Nephron (organoid): ENCODE measurements at regions not wholly inside any gene's neighbourhood (a gene's known extent, or its start where the extent isn't known, plus 50 kb on each side); places are given as distances from the start of the nearest gene placed in this dataset.
"Not testable (repeated sequence)": the region's sequence is repeated elsewhere in the genome, so short reads cannot be mapped to it uniquely, and the experiment has no call there.

Experiments used
- H3K27ac Mint-ChIP-seq, 3 experiments: 2 replicates each; pipeline ENCODE4 v1.8.0; 2020; ENCODE audit warnings: mixed read lengths in 3 of 3, mild to moderate bottlenecking in 2 of 3, moderate library complexity in 1 of 3
- H3K27me3 Mint-ChIP-seq: 2 replicates; pipeline ENCODE4 v1.8.0; 2021; ENCODE audit warnings: low read depth, mild to moderate bottlenecking, moderate library complexity, mixed read lengths
- H3K36me3 Mint-ChIP-seq: 2 replicates; pipeline ENCODE4 v1.8.0; 2020; ENCODE audit warnings: low read depth, mixed read lengths
- H3K4me1 Mint-ChIP-seq: 2 replicates; pipeline ENCODE4 v1.8.0; 2020; ENCODE audit warnings: mixed read lengths
- H3K4me3 Mint-ChIP-seq, 3 experiments: 2 replicates each; pipeline ENCODE4 v1.8.0; 2020; ENCODE audit warnings: mild to moderate bottlenecking in 3 of 3, mixed read lengths in 3 of 3, moderate library complexity in 2 of 3
- H3K9me3 Mint-ChIP-seq: 2 replicates; pipeline ENCODE4 v1.8.0; 2020; ENCODE audit warnings: mixed read lengths
- CTCF ChIP-seq, 3 experiments: fragments of 200-600 bp; sonication (generic); IDR thresholded peaks; one replicate each; pipeline ENCODE4 v1.5.0; 2021; ENCODE audit warnings: antibody characterized with exemption in 3 of 3; ENCODE audit not compliant: unreplicated experiment in 3 of 3

GRCh38 chr4:79739912-79740311, 331.9 kb upstream of the GK2 start:
- H3K27ac Mint-ChIP-seq = no peak overlapping the region
- peaks cover 2% of the 10 kb centered on the region for H3K9me3 Mint-ChIP-seq
- no peaks in the 10 kb centered on the region for H3K4me1 Mint-ChIP-seq
- no peak for TF ChIP-seq CTCF (IDR thresholded peaks at IDR 0.05; ENCODE audit: unreplicated experiment in 3 of 3)
- H3K27me3 Mint-ChIP-seq = no peaks in the 10 kb centered on the region
- H3K4me3 Mint-ChIP-seq = no peak overlapping the region
- no peaks in the 10 kb centered on the region for H3K36me3 Mint-ChIP-seq

- Mint-ChIP-seq H3K4me3 (no peak overlapping the region), H3K27ac (no peak overlapping the region), H3K4me1 (no peaks in the 10 kb centered on the region), H3K27me3 (no peaks in the 10 kb centered on the region), H3K9me3 (no peaks in the 10 kb centered on the region), H3K36me3 (no peaks in the 10 kb centered on the region)
- no peak for TF ChIP-seq CTCF (IDR thresholded peaks at IDR 0.05; ENCODE audit: unreplicated experiment in 3 of 3)
Observed at GRCh38 chr4:79723507-79723906, 315.5 kb upstream of the GK2 start.

- Mint-ChIP-seq H3K4me1 (no peaks in the 10 kb centered on the region), H3K9me3 (peaks cover 13% of the 10 kb centered on the region), H3K36me3 (peaks cover 3% of the 10 kb centered on the region), H3K27me3 (no peaks in the 10 kb centered on the region), H3K4me3 (no peak overlapping the region), H3K27ac (no peak overlapping the region)
- TF ChIP-seq CTCF (IDR thresholded peaks at IDR 0.05; ENCODE audit: unreplicated experiment in 3 of 3) = no peak
Observed at GRCh38 chr4:79700356-79700755, 292.3 kb upstream of the GK2 start.

- peaks cover 4% of the 10 kb centered on the region for H3K27me3 Mint-ChIP-seq
- H3K4me3 Mint-ChIP-seq = no peak overlapping the region
- H3K27ac Mint-ChIP-seq = no peak overlapping the region
- peaks cover 23% of the 10 kb centered on the region for H3K9me3 Mint-ChIP-seq
- peaks cover 4% of the 10 kb centered on the region for H3K36me3 Mint-ChIP-seq
- TF ChIP-seq CTCF (IDR thresholded peaks at IDR 0.05; ENCODE audit: unreplicated experiment in 3 of 3) = no peak
- no peaks in the 10 kb centered on the region for H3K4me1 Mint-ChIP-seq
Observed at GRCh38 chr4:79697444-79697843, 289.4 kb upstream of the GK2 start.

GRCh38 chr4:79696534-79696933, 288.5 kb upstream of the GK2 start:
- not testable (repeated sequence) for H3K36me3 Mint-ChIP-seq, H3K27ac Mint-ChIP-seq, H3K4me1 Mint-ChIP-seq, H3K4me3 Mint-ChIP-seq, H3K27me3 Mint-ChIP-seq
- peaks cover 27% of the 10 kb centered on the region for H3K9me3 Mint-ChIP-seq

- Mint-ChIP-seq H3K27ac (no peak overlapping the region), H3K9me3 (peaks cover 30% of the 10 kb centered on the region)
- no peak for TF ChIP-seq CTCF (IDR thresholded peaks at IDR 0.05; ENCODE audit: unreplicated experiment in 3 of 3)
Observed at GRCh38 chr4:79695848-79696247, 287.8 kb upstream of the GK2 start.

More at GRCh38 chr4:79695848-79696247, 287.8 kb upstream of the GK2 start:
- peaks cover 4% of the 10 kb centered on the region for H3K36me3 Mint-ChIP-seq
- no peak overlapping the region for H3K4me3 Mint-ChIP-seq
- peaks cover 4% of the 10 kb centered on the region for H3K27me3 Mint-ChIP-seq
- no peaks in the 10 kb centered on the region for H3K4me1 Mint-ChIP-seq
